K562 (cell line): ENCODE measurements at regions not wholly inside any gene's neighbourhood (a gene's known extent, or its start where the extent isn't known, plus 50 kb on each side); places are given as distances from the start of the nearest gene placed in this dataset.

Experiments used
- E2F3 ChIP-seq: fragments of 250-450 bp; sonication (Bioruptor Pico); IDR thresholded peaks from 2 replicates; pipeline ENCODE4 v1.4.0; 2020; ENCODE audit warnings: mild to moderate bottlenecking
- EP300 ChIP-seq: IDR thresholded peaks from 2 replicates; pipeline ENCODE4 v1.6.1; 2012; ENCODE audit warnings: low read length, improper control_type of control experiment
- FOXJ3 ChIP-seq: sonication (generic); formaldehyde crosslinking; IDR thresholded peaks from 2 replicates; pipeline ENCODE4 v1.4.0; 2020; ENCODE audit warnings: mild to moderate bottlenecking, missing genetic modification reagents
- GABPB1 ChIP-seq: sonication (generic); formaldehyde crosslinking; IDR thresholded peaks from 2 replicates; pipeline ENCODE4 v1.8.0; 2022; ENCODE audit warnings: mild to moderate bottlenecking, missing genetic modification reagents
- KLF13 ChIP-seq: fragments of 450-650 bp; IDR thresholded peaks from 2 replicates; pipeline ENCODE4 v1.6.1; 2016; ENCODE audit warnings: missing genetic modification characterization, low read depth, mild to moderate bottlenecking, missing compliant biosample characterization, moderate library complexity, borderline replicate concordance
- LARP7 ChIP-seq: fragments of 450-650 bp; IDR thresholded peaks from 2 replicates; pipeline ENCODE4 v1.6.1; 2016
- PYGO2 ChIP-seq: fragments of 450-650 bp; IDR thresholded peaks from 2 replicates; pipeline ENCODE4 v1.6.1; 2016; ENCODE audit warnings: mild to moderate bottlenecking, missing genetic modification characterization, moderate library complexity, missing compliant biosample characterization
- SIN3B ChIP-seq: fragments of 450-650 bp; IDR thresholded peaks from 2 replicates; pipeline ENCODE4 v1.6.1; 2017; ENCODE audit warnings: low read depth, mild to moderate bottlenecking, moderate library complexity
- ZNF274 ChIP-seq: IDR thresholded peaks from 2 replicates; pipeline ENCODE4 v1.6.1; 2011; ENCODE audit warnings: low read depth, mild to moderate bottlenecking, low read length, moderate library complexity, borderline replicate concordance
- ZNF318 ChIP-seq, 2 experiments: fragments of 450-650 bp; IDR thresholded peaks; 2 replicates each; pipeline ENCODE4 v1.6.1; 2016; ENCODE audit warnings: mild to moderate bottlenecking in 2 of 2, borderline replicate concordance in 1 of 2, low read depth in 1 of 2, moderate library complexity in 1 of 2
- ZNF592 ChIP-seq: fragments of 450-650 bp; IDR thresholded peaks from 2 replicates; pipeline ENCODE4 v1.6.1; 2017; ENCODE audit warnings: antibody characterized with exemption, mild to moderate bottlenecking
- ZNF639 ChIP-seq, 2 experiments: fragments of 200-800 bp in 1 of 2; sonication (Bioruptor generic) in 1 of 2; sonication (generic) in 1 of 2; formaldehyde crosslinking in 1 of 2; IDR thresholded peaks in 1 of 2; conservative IDR thresholded peaks in 1 of 2; 2 replicates each; pipeline versions ENCODE4 v1.5.0 to v1.6.1; 2016 to 2020; ENCODE audit warnings: missing compliant biosample characterization in 1 of 2, missing genetic modification characterization in 1 of 2, missing genetic modification reagents in 1 of 2

- TF ChIP-seq ZNF318 (IDR thresholded peaks at IDR 0.05; ENCODE audit: borderline replicate concordance in 1 of 2, low read depth in 1 of 2) (no peak), KLF13 (tag) (no peak), FOXJ3 (CRISPR knock-in tag) (no peak), ZNF639 (CRISPR knock-in tag; conservative IDR thresholded peaks at IDR 0.05 in 1 of 2, IDR thresholded peaks at IDR 0.05 in 1 of 2) (no peak), E2F3 (CRISPR knock-in tag) (no peak), SIN3B (no peak), ZNF592 (no peak), PYGO2 (tag) (no peak), GABPB1 (CRISPR knock-in tag) (no peak), EP300 (no peak), ZNF274 (no peak), LARP7 (no peak)
These were observed 1868.8 kb upstream of the CELF4 start (continued) for GRCh38 chr18:39434223-39434920.
